SH-SY5Y (cell line): ENCODE measurements at regions not wholly inside any gene's neighbourhood (a gene's known extent, or its start where the extent isn't known, plus 50 kb on each side); places are given as distances from the start of the nearest gene placed in this dataset.

ENCODE experiments used
- GATA2 ChIP-seq: IDR thresholded peaks from 2 replicates; pipeline ENCODE4 v1.6.1; 2011; ENCODE audit warnings: mild to moderate bottlenecking, low read depth, low read length
- GATA3 ChIP-seq: IDR thresholded peaks from 2 replicates; pipeline ENCODE4 v1.6.1; 2011; ENCODE audit warnings: low read depth, mild to moderate bottlenecking, low read length, moderate library complexity

DNA sequence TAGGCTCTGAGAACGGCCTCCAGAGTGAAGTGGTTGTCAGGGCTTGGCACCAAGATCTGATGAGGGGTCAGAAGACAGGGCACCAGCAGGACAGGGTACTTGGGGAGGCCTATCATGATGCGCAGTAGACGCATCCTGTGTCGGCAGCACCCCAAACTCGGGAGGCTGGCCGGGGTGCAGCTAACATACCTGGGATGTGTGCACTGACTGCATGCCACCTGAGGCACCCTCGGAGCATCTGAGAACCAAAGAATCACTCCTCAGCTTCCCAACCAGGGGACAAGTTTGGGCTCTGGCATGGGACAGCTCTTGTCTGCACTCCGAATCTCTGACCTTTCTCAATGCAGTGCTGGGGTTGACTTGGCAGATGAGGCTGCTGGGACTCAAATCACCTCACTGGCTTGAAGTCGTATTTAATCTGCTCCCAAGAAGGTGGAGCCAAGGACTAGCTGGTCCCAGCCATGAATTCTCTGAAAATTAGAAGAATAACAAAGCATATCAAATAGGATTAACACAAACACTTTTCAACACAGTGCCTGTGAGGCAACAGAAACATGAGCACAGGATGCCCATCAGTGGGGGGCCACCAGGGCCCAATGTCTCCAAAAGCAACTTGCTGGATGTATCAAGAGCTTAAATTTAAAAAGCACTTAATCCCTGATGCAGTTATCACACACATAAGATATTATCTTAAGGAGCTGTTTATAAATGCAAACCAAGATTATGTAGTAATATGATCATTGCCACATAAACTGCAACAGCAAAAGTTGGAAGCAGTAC is 348.8 kb downstream of the PREX1 start:
- TF ChIP-seq GATA3: no peak

DNA sequence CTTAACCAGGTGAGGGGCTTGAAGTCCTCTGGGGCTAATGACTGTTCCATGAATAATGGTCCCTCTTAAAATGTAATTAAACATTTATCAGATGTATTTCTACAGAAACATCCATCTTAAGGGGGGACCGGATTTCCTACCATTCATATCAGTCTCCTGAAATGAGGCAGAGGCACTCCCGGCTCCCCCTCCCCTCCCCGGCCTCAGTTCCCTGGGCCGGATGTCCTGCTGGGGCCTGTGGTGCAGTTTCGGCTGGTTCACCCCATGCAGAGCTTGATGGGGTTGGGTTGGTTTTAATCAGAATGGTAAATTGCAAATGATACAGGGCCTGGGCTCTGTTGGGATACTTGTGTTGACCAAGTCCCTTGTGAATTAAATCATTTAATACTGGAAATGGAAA is 349.4 kb downstream of the PREX1 start:
- TF ChIP-seq GATA2 (no peak), GATA3 (no peak)

- TF ChIP-seq GATA2 (no peak), GATA3 (no peak)
Observed at GRCh38 chr20:48476854-48477253, 350.9 kb downstream of the PREX1 start.

DNA sequence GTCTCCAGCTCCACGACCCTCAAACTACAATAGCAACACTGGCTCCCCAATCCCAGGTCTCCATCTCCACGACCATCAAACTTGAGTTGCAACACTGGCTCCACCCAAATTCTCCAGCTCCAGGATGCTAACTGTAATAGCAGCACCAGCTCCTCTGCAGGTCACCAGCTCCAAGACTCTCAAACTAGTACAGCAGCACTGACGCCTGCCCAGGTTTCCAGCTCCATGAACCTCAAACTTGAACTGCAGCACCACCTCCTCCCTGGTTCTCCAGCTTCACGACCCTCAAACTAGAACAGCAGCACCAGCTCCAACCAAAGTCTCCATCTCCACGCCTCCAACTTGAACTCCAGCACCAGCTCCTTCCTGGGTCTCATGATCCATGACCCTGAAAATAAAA is 353.8 kb downstream of the PREX1 start:
- TF ChIP-seq GATA2: no peak
- no peak for TF ChIP-seq GATA3

DNA sequence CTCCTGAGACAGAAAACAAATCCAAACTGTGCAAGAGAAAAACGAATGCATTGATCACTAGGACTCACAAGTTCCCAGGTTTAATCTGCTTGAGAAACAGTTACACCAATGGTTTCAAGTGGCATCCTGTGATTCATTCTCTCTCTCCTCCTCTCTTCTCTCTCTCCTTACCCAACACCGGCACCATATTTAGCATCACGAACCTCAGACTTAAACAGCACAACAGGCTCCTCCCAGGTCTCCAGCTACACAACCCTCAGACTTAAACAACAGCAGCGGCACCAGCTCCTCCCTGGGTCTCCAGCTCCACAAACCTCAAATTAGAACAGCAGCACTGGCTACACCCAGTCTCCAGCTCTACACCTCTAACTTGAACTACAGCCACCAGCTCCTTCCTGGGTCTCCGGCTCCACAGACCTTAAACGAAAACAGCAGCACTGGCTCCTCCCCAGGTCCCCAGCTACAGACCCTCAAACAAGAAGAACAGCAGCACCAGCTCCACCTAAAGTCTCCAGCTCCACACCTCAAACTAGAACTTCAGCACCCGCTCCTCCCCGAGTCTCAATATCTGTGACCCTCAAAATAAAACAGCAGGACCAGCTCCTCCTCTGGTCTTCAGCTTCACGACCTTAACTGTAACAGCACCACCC is 355.9 kb downstream of the PREX1 start:
- TF ChIP-seq GATA2 (no peak), GATA3 (no peak)

- TF ChIP-seq GATA3: no peak
- no peak for TF ChIP-seq GATA2
Observed at GRCh38 chr20:48471176-48471575, 356.6 kb downstream of the PREX1 start.

DNA sequence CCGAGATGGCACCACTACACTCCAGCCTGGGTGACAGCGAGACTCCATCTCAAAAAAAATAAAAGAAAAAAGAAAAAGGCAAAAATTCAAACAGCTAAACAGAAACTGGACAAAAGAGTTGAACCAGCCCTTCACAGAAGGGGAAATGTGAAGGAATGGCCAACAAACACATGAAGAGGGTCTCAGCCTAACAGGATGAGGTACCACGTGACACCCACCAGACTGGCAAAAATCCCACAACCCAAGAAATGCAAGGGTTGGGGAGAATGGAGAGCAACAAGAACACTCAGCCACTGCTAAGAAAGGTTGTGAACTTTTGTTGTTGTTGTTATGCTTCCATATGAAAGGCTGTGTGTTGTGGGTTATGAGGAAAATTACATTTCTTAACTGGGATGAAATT is 357.7 kb downstream of the PREX1 start:
- TF ChIP-seq GATA2 (no peak), GATA3 (no peak)

GRCh38 chr20:48469026-48469425 is 358.8 kb downstream of the PREX1 start:
- TF ChIP-seq GATA3: no peak
- TF ChIP-seq GATA2: no peak

- no peak for TF ChIP-seq GATA2
- TF ChIP-seq GATA3: no peak
Observed at GRCh38 chr20:48468571-48468970, 359.2 kb downstream of the PREX1 start.

- no peak for TF ChIP-seq GATA3
- no peak for TF ChIP-seq GATA2
Observed at GRCh38 chr20:48467622-48468021, 360.2 kb downstream of the PREX1 start.

GRCh38 chr20:48465271-48465670 is 362.5 kb downstream of the PREX1 start:
- TF ChIP-seq GATA3: no peak
- no peak for TF ChIP-seq GATA2

GRCh38 chr20:48463916-48464315 is 363.9 kb downstream of the PREX1 start:
- TF ChIP-seq GATA2 (no peak), GATA3 (no peak)

DNA sequence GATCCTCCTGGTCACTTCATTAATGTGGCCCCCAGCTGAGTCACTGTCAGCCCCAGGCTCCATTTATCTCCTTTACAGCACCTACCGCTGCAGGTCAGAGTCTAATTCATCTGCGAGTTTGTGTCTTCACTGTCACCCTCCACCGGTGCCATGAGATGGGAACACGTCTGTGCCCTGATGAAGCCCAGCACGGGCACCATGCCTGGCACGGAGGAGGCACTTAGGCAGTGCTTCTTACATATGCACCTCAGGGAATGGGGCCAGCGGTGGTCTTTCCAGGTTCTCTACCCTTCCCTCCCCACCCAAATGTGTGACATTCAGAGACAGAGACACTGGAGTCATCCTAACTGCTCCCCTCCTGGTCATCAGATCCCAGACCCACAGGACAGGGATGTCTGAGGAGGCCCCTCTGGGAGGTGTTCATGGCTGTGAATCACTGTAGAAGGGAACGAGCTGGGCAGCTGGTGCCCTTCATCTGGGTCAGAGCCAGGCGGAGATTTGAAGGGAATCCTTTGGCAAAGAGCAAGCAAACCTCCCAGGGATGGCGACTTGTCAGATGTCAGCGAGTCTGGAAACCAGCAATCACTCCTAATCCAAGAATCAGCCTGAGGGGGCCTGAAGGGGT is 364.6 kb downstream of the PREX1 start:
- TF ChIP-seq GATA2: no peak
- TF ChIP-seq GATA3: no peak

DNA sequence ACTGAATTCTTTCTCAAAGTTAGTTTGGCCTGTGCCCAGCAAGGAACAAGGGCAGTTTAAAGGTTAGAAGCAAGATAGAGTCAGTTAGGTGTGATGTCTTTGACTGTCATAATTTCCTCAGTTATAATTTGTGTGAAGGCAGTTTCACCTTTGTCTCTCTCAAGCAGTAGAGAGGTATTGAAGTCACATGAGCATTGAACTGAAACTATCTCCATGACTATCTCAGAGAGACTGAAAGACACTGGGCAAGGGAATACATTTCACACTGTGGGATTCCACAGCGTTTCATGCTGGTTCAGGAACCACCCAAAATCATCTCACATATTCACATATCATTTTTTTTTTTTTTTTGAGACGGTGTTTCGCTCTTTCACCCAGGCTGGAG is 366.1 kb downstream of the PREX1 start:
- TF ChIP-seq GATA2 (no peak), GATA3 (no peak)
